ENCODE measurements at regions not wholly inside any gene's neighbourhood (a gene's known extent, or its start where the extent isn't known, plus 50 kb on each side); places are given as distances from the start of the nearest gene placed in this dataset.

- ATAC-seq (ENCODE audit: low read depth) (no peak), DNase-seq (no peak)
- no peak overlapping the region for H2AK5ac ChIP-seq (ENCODE audit: low read depth, low read length)
- no peaks in the 10 kb centered on the region for H4K20me1 ChIP-seq (ENCODE audit: insufficient read depth, low read length)
- no peak overlapping the region for H2BK15ac ChIP-seq (ENCODE audit: low read depth, low read length)
- H3K56ac ChIP-seq (ENCODE audit: extremely low read depth, insufficient read depth, low read length) = no peak overlapping the region
- no peaks in the 10 kb centered on the region for H3K79me1 ChIP-seq (ENCODE audit: low read depth in 1 of 2, low read length in 2 of 2)
- H3K27me3 ChIP-seq (ENCODE audit: control insufficient read depth, insufficient read depth, low read length) = no peaks in the 10 kb centered on the region
- BruUV-seq (replicated peaks) = no TSS peak
- no peak overlapping the region for H3K23ac ChIP-seq (ENCODE audit: low read depth, low read length)
- H4K91ac ChIP-seq (ENCODE audit: insufficient read depth, low read depth, low read length) = no peak overlapping the region
- no CpG with 5 or more reads among the region's 2 CpGs for WGBS, 2 experiments (ENCODE audit: extremely low coverage in 2 of 2, insufficient read length in 1 of 2)
- H3K4me1 ChIP-seq (ENCODE audit: control insufficient read depth, insufficient read depth, low read length) = no peaks in the 10 kb centered on the region
- H4K5ac ChIP-seq (ENCODE audit: low read depth, low read length) = no peak overlapping the region
- POLR2A ChIA-PET (ENCODE audit: unreplicated experiment) = no interaction called here
- no peak overlapping the region for H3K9ac ChIP-seq (ENCODE audit: low read depth, low read length)
- H2BK20ac ChIP-seq (ENCODE audit: low read depth, low read length) = no peak overlapping the region
- H2AFZ ChIP-seq (replicated peaks; ENCODE audit: low read length, poor library complexity) = no peak overlapping the region
- in situ Hi-C loops (cut with MboI; ENCODE audit: low sequenced_read_pairs) (no loop called here), intact Hi-C loops (cut with micrococcal nuclease) (no loop called here), dilution Hi-C loops (cut with HindIII; ENCODE audit: low sequenced_read_pairs, unreplicated experiment) (no loop called here)
- no peak overlapping the region for H3K4me3 ChIP-seq (ENCODE audit: insufficient read depth, low read depth, low read length)
- H3K9me1 ChIP-seq (ENCODE audit: insufficient read depth, low read length) = no peaks in the 10 kb centered on the region
- no peak overlapping the region for H4K8ac ChIP-seq (ENCODE audit: low read depth in 2 of 2, low read length in 2 of 2)
- no peak overlapping the region for H3K14ac ChIP-seq (replicated peaks; ENCODE audit: low read depth, low read length)
- H3K18ac ChIP-seq (ENCODE audit: low read depth, low read length) = no peak overlapping the region
- no peak overlapping the region for H3K4me2 ChIP-seq (ENCODE audit: low read depth, low read length)
- no peaks in the 10 kb centered on the region for H3K36me3 ChIP-seq (ENCODE audit: control insufficient read depth, insufficient read depth, low read length)
- H3K9me3 ChIP-seq (ENCODE audit: control insufficient read depth, insufficient read depth, low read length) = no peaks in the 10 kb centered on the region
- TF ChIP-seq FOS (IDR thresholded peaks at IDR 0.05; ENCODE audit: low read depth, low read length) = no peak
- CTCF ChIA-PET = no interaction called here
- H3K4ac ChIP-seq (ENCODE audit: low read depth, low read length) = no peak overlapping the region
- no peak overlapping the region for H3K27ac ChIP-seq (ENCODE audit: insufficient read depth, low read length)
- H2BK5ac ChIP-seq (ENCODE audit: low read depth, low read length, poor library complexity, severe bottlenecking) = no peak overlapping the region
- no peak overlapping the region for H2BK120ac ChIP-seq (ENCODE audit: low read depth, low read length)
- no peak overlapping the region for H2AK9ac ChIP-seq (replicated peaks; ENCODE audit: low read depth, low read length, poor library complexity)
Observed at GRCh38 chr21:15159382-15160020, 94.7 kb upstream of the NRIP1 start.

All from IMR-90 (cell line).